ENCODE measurements at regions not wholly inside any gene's neighbourhood (a gene's known extent, or its start where the extent isn't known, plus 50 kb on each side); places are given as distances from the start of the nearest gene placed in this dataset.

- in situ Hi-C loops (cut with HindIII; ENCODE audit: low pct_unique_long_range_greater_than_20kb, low sequenced_read_pairs), result no loop called here
- no peak for TF ChIP-seq JUND (IDR thresholded peaks at IDR 0.05; ENCODE audit: low read depth)
- DNase-seq (ENCODE audit: low read depth in 1 of 2, low spot score in 1 of 2), result no peak
Measured at GRCh38 chr16:52729731-52730130, 182.8 kb upstream of the TOX3 start.

GRCh38 chr16:52727849-52728248, 180.9 kb upstream of the TOX3 start:
- no peak for DNase-seq (ENCODE audit: low read depth in 1 of 2, low spot score in 1 of 2)

GRCh38 chr16:52727441-52727840, 180.5 kb upstream of the TOX3 start:
- DNase-seq (ENCODE audit: low read depth in 1 of 2, low spot score in 1 of 2), result no peak
- TF ChIP-seq JUND (IDR thresholded peaks at IDR 0.05; ENCODE audit: low read depth), result no peak
- in situ Hi-C loops (cut with HindIII; ENCODE audit: low pct_unique_long_range_greater_than_20kb, low sequenced_read_pairs), result no loop called here

More at GRCh38 chr16:52727849-52728248, 180.9 kb upstream of the TOX3 start:
- TF ChIP-seq JUND (IDR thresholded peaks at IDR 0.05; ENCODE audit: low read depth), result no peak
- in situ Hi-C loops (cut with HindIII; ENCODE audit: low pct_unique_long_range_greater_than_20kb, low sequenced_read_pairs), result no loop called here

- in situ Hi-C loops (cut with HindIII; ENCODE audit: low pct_unique_long_range_greater_than_20kb, low sequenced_read_pairs), result no loop called here
- no peak for TF ChIP-seq JUND (IDR thresholded peaks at IDR 0.05; ENCODE audit: low read depth)
- peak in 1 of 2 experiments; percentile 2 for DNase-seq (ENCODE audit: low read depth in 1 of 2, low spot score in 1 of 2)
Measured at GRCh38 chr16:52725461-52725860, 178.5 kb upstream of the TOX3 start.

- in situ Hi-C loops (cut with HindIII; ENCODE audit: low pct_unique_long_range_greater_than_20kb, low sequenced_read_pairs), result no loop called here
- no peak for TF ChIP-seq JUND (IDR thresholded peaks at IDR 0.05; ENCODE audit: low read depth)
- no peak for DNase-seq (ENCODE audit: low read depth in 1 of 2, low spot score in 1 of 2)
Measured at GRCh38 chr16:52725043-52725442, 178.1 kb upstream of the TOX3 start.

- in situ Hi-C loops (cut with HindIII; ENCODE audit: low pct_unique_long_range_greater_than_20kb, low sequenced_read_pairs), result no loop called here
- TF ChIP-seq JUND (IDR thresholded peaks at IDR 0.05; ENCODE audit: low read depth), result no peak
- no peak for DNase-seq (ENCODE audit: low read depth in 1 of 2, low spot score in 1 of 2)
Measured at GRCh38 chr16:52721331-52721730, 174.4 kb upstream of the TOX3 start.

GRCh38 chr16:52718046-52718445, 171.1 kb upstream of the TOX3 start:
- DNase-seq (ENCODE audit: low read depth in 1 of 2, low spot score in 1 of 2), result no peak
- in situ Hi-C loops (cut with HindIII; ENCODE audit: low pct_unique_long_range_greater_than_20kb, low sequenced_read_pairs), result no loop called here
- TF ChIP-seq JUND (IDR thresholded peaks at IDR 0.05; ENCODE audit: low read depth), result no peak

GRCh38 chr16:52713740-52714139, 166.8 kb upstream of the TOX3 start:
- DNase-seq (ENCODE audit: low read depth in 1 of 2, low spot score in 1 of 2), result no peak
- TF ChIP-seq JUND (IDR thresholded peaks at IDR 0.05; ENCODE audit: low read depth), result no peak
- in situ Hi-C loops (cut with HindIII; ENCODE audit: low pct_unique_long_range_greater_than_20kb, low sequenced_read_pairs), result no loop called here

GRCh38 chr16:52709306-52709705, 162.4 kb upstream of the TOX3 start:
- TF ChIP-seq JUND (IDR thresholded peaks at IDR 0.05; ENCODE audit: low read depth), result no peak
- no peak for DNase-seq (ENCODE audit: low read depth in 1 of 2, low spot score in 1 of 2)
- in situ Hi-C loops (cut with HindIII; ENCODE audit: low pct_unique_long_range_greater_than_20kb, low sequenced_read_pairs), result no loop called here

GRCh38 chr16:52708476-52708875, 161.5 kb upstream of the TOX3 start:
- no peak for TF ChIP-seq JUND (IDR thresholded peaks at IDR 0.05; ENCODE audit: low read depth)
- no peak for DNase-seq (ENCODE audit: low read depth in 1 of 2, low spot score in 1 of 2)
- in situ Hi-C loops (cut with HindIII; ENCODE audit: low pct_unique_long_range_greater_than_20kb, low sequenced_read_pairs), result no loop called here

- no peak for TF ChIP-seq JUND (IDR thresholded peaks at IDR 0.05; ENCODE audit: low read depth)
- in situ Hi-C loops (cut with HindIII; ENCODE audit: low pct_unique_long_range_greater_than_20kb, low sequenced_read_pairs), result no loop called here
- DNase-seq (ENCODE audit: low read depth in 1 of 2, low spot score in 1 of 2), result no peak
Measured at GRCh38 chr16:52707676-52708337, 160.9 kb upstream of the TOX3 start.

- no peak for DNase-seq (ENCODE audit: low read depth in 1 of 2, low spot score in 1 of 2)
- no peak for TF ChIP-seq JUND (IDR thresholded peaks at IDR 0.05; ENCODE audit: low read depth)
- in situ Hi-C loops (cut with HindIII; ENCODE audit: low pct_unique_long_range_greater_than_20kb, low sequenced_read_pairs), result no loop called here
Measured at GRCh38 chr16:52705122-52705521, 158.2 kb upstream of the TOX3 start.

GRCh38 chr16:52697971-52698370, 151.0 kb upstream of the TOX3 start:
- in situ Hi-C loops (cut with HindIII; ENCODE audit: low pct_unique_long_range_greater_than_20kb, low sequenced_read_pairs), result no loop called here
- no peak for TF ChIP-seq JUND (IDR thresholded peaks at IDR 0.05; ENCODE audit: low read depth)
- DNase-seq (ENCODE audit: low read depth in 1 of 2, low spot score in 1 of 2), result no peak

- TF ChIP-seq JUND (IDR thresholded peaks at IDR 0.05; ENCODE audit: low read depth), result no peak
- no peak for DNase-seq (ENCODE audit: low read depth in 1 of 2, low spot score in 1 of 2)
- in situ Hi-C loops (cut with HindIII; ENCODE audit: low pct_unique_long_range_greater_than_20kb, low sequenced_read_pairs), result no loop called here
Measured at GRCh38 chr16:52696126-52696525, 149.2 kb upstream of the TOX3 start.

All from T47D (cell line).